CD14-positive monocyte (primary cell): ENCODE measurements at regions not wholly inside any gene's neighbourhood (a gene's known extent, or its start where the extent isn't known, plus 50 kb on each side); places are given as distances from the start of the nearest gene placed in this dataset.
A peak's percentile ranks its signal among the peaks of the same experiment; 100 is the strongest.

Source experiments
- DNase-seq, 3 donors: peaks; one replicate each; pipeline ENCODE4 v3.0.0-alpha.2; 2011 to 2022
- H2AFZ ChIP-seq: 2 replicates; pipeline ENCODE4 v1.6.0; 2012; ENCODE audit warnings: mild to moderate bottlenecking, low read depth, low read length, inconsistent platforms; ENCODE audit not compliant: insufficient read depth, poor library complexity, severe bottlenecking
- H3K27ac ChIP-seq, 2 donors: 1 replicate in 1 of 2; 2 replicates in 1 of 2; pipeline ENCODE4 v1.5.1; 2012 to 2013; ENCODE audit warnings: low read length in 2 of 2, control low read depth in 1 of 2, inconsistent platforms in 1 of 2, low read depth in 1 of 2, mild to moderate bottlenecking in 1 of 2
- H3K27me3 ChIP-seq, 2 donors: one replicate each; pipeline versions ENCODE4 v1.6.0 to v1.6.1; 2011 to 2013; ENCODE audit warnings: low read length in 2 of 2; ENCODE audit not compliant: control insufficient read depth in 2 of 2, insufficient read depth in 2 of 2
- H3K36me3 ChIP-seq, 2 donors: replicated peaks in 1 of 2; 1 replicate in 1 of 2; 2 replicates in 1 of 2; pipeline versions ENCODE4 v1.5.1 to v1.6.1; 2012 to 2013; ENCODE audit warnings: low read length in 2 of 2, control low read depth in 1 of 2, inconsistent platforms in 1 of 2, mild to moderate bottlenecking in 1 of 2; ENCODE audit not compliant: insufficient read depth in 2 of 2, control insufficient read depth in 1 of 2
- H3K4me1 ChIP-seq, 2 donors: 1 replicate in 1 of 2; 2 replicates in 1 of 2; pipeline versions ENCODE4 v1.5.1 to v1.6.1; 2012 to 2013; ENCODE audit warnings: low read length in 2 of 2, control low read depth in 1 of 2, inconsistent platforms in 1 of 2, mild to moderate bottlenecking in 1 of 2, moderate library complexity in 1 of 2; ENCODE audit not compliant: insufficient read depth in 2 of 2, control insufficient read depth in 1 of 2
- H3K4me2 ChIP-seq: replicated peaks from 2 replicates; pipeline ENCODE3; 2012; ENCODE audit warnings: low read length, moderate library complexity, mild to moderate bottlenecking; ENCODE audit not compliant: poor library complexity, severe bottlenecking; ENCODE audit errors: extremely low read depth
- H3K4me3 ChIP-seq, 3 experiments: fragments of 200-600 bp in 1 of 3; sonication (generic) in 1 of 3; replicated peaks in 1 of 3; 1 replicate in 2 of 3; 2 replicates in 1 of 3; pipeline ENCODE4 v1.5.1; 2011 to 2013; ENCODE audit warnings: low read length in 3 of 3, mild to moderate bottlenecking in 3 of 3, control low read depth in 2 of 3, low read depth in 2 of 3, inconsistent platforms in 1 of 3, moderate library complexity in 1 of 3
- H3K79me2 ChIP-seq: 2 replicates; pipeline ENCODE4 v1.6.0; 2012; ENCODE audit warnings: mild to moderate bottlenecking, control low read depth, inconsistent platforms, low read length, moderate library complexity; ENCODE audit not compliant: insufficient read depth
- H3K9ac ChIP-seq: 2 replicates; pipeline ENCODE4 v1.6.0; 2017; ENCODE audit warnings: low read length, mild to moderate bottlenecking; ENCODE audit not compliant: insufficient read depth, poor library complexity, severe bottlenecking
- H3K9me3 ChIP-seq, 2 donors: replicated peaks in 1 of 2; 1 replicate in 1 of 2; 2 replicates in 1 of 2; pipeline versions ENCODE4 v1.5.1 to v1.6.1; 2012 to 2013; ENCODE audit warnings: low read length in 2 of 2, control low read depth in 1 of 2; ENCODE audit not compliant: control insufficient read depth in 1 of 2, insufficient read depth in 1 of 2
- H4K20me1 ChIP-seq: 2 replicates; pipeline ENCODE4 v1.6.0; 2012; ENCODE audit warnings: mild to moderate bottlenecking, low read length, control low read depth, moderate library complexity; ENCODE audit not compliant: insufficient read depth
- H3K27ac Mint-ChIP-seq, 7 donors: one replicate each; pipeline ENCODE4 v1.8.0; 2020; ENCODE audit warnings: mild to moderate bottlenecking in 7 of 7, mixed read lengths in 7 of 7, moderate library complexity in 6 of 7, inconsistent platforms in 2 of 7
- H3K27me3 Mint-ChIP-seq, 3 donors: one replicate each; pipeline ENCODE4 v1.8.0; 2021 to 2022; ENCODE audit warnings: low read depth in 3 of 3, mild to moderate bottlenecking in 3 of 3, mixed read lengths in 3 of 3, moderate library complexity in 3 of 3, inconsistent platforms in 1 of 3
- H3K36me3 Mint-ChIP-seq, 2 donors: one replicate each; pipeline ENCODE4 v1.8.0; 2020; ENCODE audit warnings: mixed read lengths in 2 of 2, inconsistent platforms in 1 of 2, mild to moderate bottlenecking in 1 of 2
- H3K4me1 Mint-ChIP-seq: one replicate; pipeline ENCODE4 v1.8.0; 2020; ENCODE audit warnings: mild to moderate bottlenecking, mixed read lengths
- H3K4me3 Mint-ChIP-seq, 2 donors: one replicate each; pipeline ENCODE4 v1.8.0; 2020; ENCODE audit warnings: mild to moderate bottlenecking in 2 of 2, mixed read lengths in 2 of 2, moderate library complexity in 1 of 2
- H3K9me3 Mint-ChIP-seq, 7 donors: one replicate each; pipeline ENCODE4 v1.8.0; 2020 to 2022; ENCODE audit warnings: mixed read lengths in 7 of 7, mild to moderate bottlenecking in 6 of 7, moderate library complexity in 6 of 7, inconsistent platforms in 2 of 7
- CTCF ChIP-seq: fragments of 200-600 bp; IDR thresholded peaks from one replicate; pipeline ENCODE4 v1.8.0; 2022; ENCODE audit warnings: antibody characterized with exemption, mild to moderate bottlenecking
- WGBS: methylation state at CpG from one replicate; pipeline ENCODE4 v1.1.5; 2013; ENCODE audit warnings: missing lambda C conversion rate; ENCODE audit not compliant: insufficient coverage; 5-methylcytosine and 5-hydroxymethylcytosine counted together
- intact Hi-C, 2 donors: fragments of 100-400 bp; cut with micrococcal nuclease; formaldehyde crosslinking; loops; one replicate each; pipeline versions ENCODE4 v1.15.0 to v1.15.1; 2023

GRCh38 chr3:177448987-177449359 lies 251.7 kb upstream of the TBL1XR1 start:
- Histone ChIP-seq H2AFZ (no peak overlapping the region), H3K79me2 (no peaks in the 10 kb centered on the region), H3K4me3 (peak overlapping the region in 1 of 3 experiments; percentile 17), H3K27ac (peak overlapping the region in 1 of 2 donors; percentile 62), H3K36me3 (no peaks in the 10 kb centered on the region), H3K9me3 (no peaks in the 10 kb centered on the region), H3K4me1 (peaks cover 64 to 81% of the 10 kb centered on the region in 2 donors), H4K20me1 (no peaks in the 10 kb centered on the region), H3K27me3 (no peaks in the 10 kb centered on the region), H3K4me2 (peak overlapping the region; percentile 19), H3K9ac (no peak overlapping the region)
- Mint-ChIP-seq H3K27me3 (no peaks in the 10 kb centered on the region), H3K4me3 (peak overlapping the region in 1 of 2 donors; percentile 81), H3K36me3 (no peaks in the 10 kb centered on the region), H3K4me1 (peaks cover 27% of the 10 kb centered on the region), H3K9me3 (no peaks in the 10 kb centered on the region), H3K27ac (peak overlapping the region; percentile 83 to 94 (median 86))
- peak in 1 of 3 donors; percentile 20 for DNase-seq
- TF ChIP-seq CTCF: no peak
- intact Hi-C loops: loop anchor here in 1 of 2 donors (2.0 to 10.0 kb wide), 3 partner anchors 90 to 252 kb away; partner anchors contain the start of gene TBL1XR1
- no CpG with 5 or more reads among the region's 3 CpGs for WGBS

- peak overlapping the region; percentile 83 to 94 (median 86) for H3K27ac Mint-ChIP-seq
- intact Hi-C loops: loop anchor here (2.0 to 10.0 kb wide), 4 partner anchors 91 to 255 kb away; partner anchors contain the start of gene TBL1XR1 (in 2 of the 2)
These were observed 252.2 kb upstream of the TBL1XR1 start for GRCh38 chr3:177449360-177450006.

More at GRCh38 chr3:177449360-177450006, 252.2 kb upstream of the TBL1XR1 start:
- peak overlapping the region; percentile 24 to 62 for H3K27ac ChIP-seq
- H3K36me3 ChIP-seq: no peaks in the 10 kb centered on the region
- H3K27me3 ChIP-seq: no peaks in the 10 kb centered on the region
- no peak overlapping the region for H3K9ac ChIP-seq
- H3K9me3 ChIP-seq: no peaks in the 10 kb centered on the region
- H3K79me2 ChIP-seq: no peaks in the 10 kb centered on the region
- peak overlapping the region in 1 of 3 experiments; percentile 17 for H3K4me3 ChIP-seq
- H2AFZ ChIP-seq: no peak overlapping the region
- Mint-ChIP-seq H3K27me3 (no peaks in the 10 kb centered on the region), H3K9me3 (peaks cover 0 to 3% (median 0%) of the 10 kb centered on the region in 7 donors), H3K36me3 (no peaks in the 10 kb centered on the region), H3K4me3 (peak overlapping the region in 1 of 2 donors; percentile 81), H3K4me1 (peaks cover 30% of the 10 kb centered on the region)
- WGBS: 0% methylated on average over 2 of the region's 5 CpGs
- no peak for TF ChIP-seq CTCF
- H4K20me1 ChIP-seq: no peaks in the 10 kb centered on the region
- peaks cover 66 to 83% of the 10 kb centered on the region in 2 donors for H3K4me1 ChIP-seq
- H3K4me2 ChIP-seq: peak overlapping the region; percentile 19
- DNase-seq: peak; percentile 68 to 93 (median 82)
